HG03066 (cell line): ENCODE measurements at regions not wholly inside any gene's neighbourhood (a gene's known extent, or its start where the extent isn't known, plus 50 kb on each side); places are given as distances from the start of the nearest gene placed in this dataset.
"Not testable (repeated sequence)": the region's sequence is repeated elsewhere in the genome, so short reads cannot be mapped to it uniquely, and the experiment has no call there.

ENCODE experiments used
- ATAC-seq: cut with Tn5 transposase; IDR thresholded peaks from one replicate; pipeline ENCODE4 v1.9.1; 2021; ENCODE audit warnings: low read depth; ENCODE audit not compliant: unreplicated experiment

GRCh38 chrX:46034868-46035267 lies 510.4 kb downstream of the ZNF674 start:
- no peak for ATAC-seq

GRCh38 chrX:46029777-46030176 lies 515.4 kb downstream of the ZNF674 start:
- ATAC-seq, result no peak

DNA sequence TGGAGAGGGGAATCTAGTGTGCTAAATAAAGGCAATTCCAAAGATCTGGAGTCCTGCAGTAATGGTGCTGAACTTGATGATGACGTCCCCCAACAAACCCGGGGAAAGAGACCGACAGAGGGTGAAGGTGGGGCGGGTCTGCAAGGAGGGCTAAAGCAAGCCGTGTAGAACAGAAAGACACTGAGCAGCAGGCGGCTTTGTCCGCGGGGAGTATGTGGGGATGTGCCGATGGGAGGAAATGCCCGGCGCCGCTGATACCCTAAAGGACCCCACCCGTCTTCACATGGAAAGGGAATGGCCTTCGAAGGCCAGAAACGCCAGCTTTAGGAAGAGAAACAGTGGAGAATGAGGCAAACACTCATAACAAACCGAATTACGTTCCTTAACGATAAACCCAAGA lies 528.9 kb downstream of the ZNF674 start:
- ATAC-seq, result no peak

GRCh38 chrX:46015653-46016052 lies 529.6 kb downstream of the ZNF674 start:
- no peak for ATAC-seq

DNA sequence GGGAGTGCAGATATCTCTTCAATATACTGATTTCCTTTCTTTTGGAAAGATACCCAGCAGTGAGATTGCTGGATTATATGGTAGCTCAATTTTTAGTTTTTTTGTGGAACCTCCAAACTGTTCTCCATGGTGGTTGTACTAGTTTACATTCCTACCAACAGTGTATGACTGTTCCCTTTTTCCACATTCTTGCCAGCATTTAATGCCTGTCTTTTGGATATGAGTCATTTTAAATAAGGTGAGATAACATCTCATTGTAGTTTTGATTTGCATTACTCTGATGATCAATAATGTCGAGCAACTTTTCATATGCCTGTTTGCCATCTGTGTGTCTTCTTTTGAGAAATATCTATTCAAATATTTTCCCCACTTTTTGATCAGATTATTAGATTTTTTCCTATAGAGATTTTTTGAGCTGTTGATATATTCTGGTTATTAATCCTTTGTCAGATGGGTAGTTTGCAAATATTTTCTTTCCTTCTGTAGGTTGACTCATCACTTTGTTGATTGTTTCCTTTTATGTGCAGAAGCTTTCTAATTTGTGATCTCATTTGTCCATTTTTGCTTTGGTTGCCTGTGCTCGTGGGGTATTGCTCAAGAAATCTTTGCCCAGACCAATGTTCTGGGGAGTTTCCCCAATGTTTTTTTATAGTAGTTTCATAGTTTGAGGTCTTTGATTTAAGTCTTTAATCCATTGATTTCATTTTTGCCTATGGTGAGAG lies 552.7 kb downstream of the ZNF674 start:
- ATAC-seq, result no peak

- ATAC-seq, result no peak
Measured at GRCh38 chrX:45986971-45987370, 558.2 kb downstream of the ZNF674 start.

DNA sequence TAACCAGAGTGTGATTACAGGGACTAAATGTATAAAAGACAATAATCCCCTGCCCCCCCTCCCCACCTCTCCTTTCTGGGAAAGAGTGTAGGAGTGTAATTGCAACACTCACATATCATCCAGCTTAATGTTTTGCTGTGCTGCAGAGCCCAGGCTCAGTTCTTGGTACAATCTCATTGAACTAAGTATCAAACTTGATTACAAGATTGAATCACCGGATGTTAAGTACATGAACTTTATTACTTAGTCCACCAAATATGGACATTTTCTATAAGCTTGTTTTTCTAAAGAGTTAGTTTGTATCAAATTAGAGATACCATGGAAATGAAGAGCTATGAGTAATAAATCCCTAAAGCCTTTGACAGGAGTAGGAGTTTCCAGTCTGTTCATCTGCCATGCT lies 559.1 kb downstream of the ZNF674 start:
- no peak for ATAC-seq

- not testable (repeated sequence) for ATAC-seq
Measured at GRCh38 chrX:45982958-45983727, 562.1 kb downstream of the ZNF674 start.

DNA sequence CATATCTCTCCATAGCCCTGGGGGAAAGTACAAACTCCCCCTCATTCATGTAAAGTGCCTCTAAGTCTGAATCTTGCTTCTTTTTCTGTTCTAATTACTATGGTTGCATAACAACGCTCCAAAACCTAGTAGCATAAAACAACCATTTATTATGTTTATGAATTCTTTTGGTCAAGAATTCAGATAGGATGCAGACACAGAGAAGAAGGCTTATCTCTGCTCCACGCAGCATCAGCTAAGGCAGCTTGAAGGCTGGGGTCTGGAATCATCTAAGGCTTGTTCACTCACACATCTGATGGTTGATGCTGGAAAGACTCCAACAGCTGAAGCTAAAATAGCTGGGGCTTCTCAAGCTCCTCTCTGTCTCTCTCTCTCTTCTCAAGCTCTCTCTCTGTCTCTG lies 564.5 kb downstream of the ZNF674 start:
- ATAC-seq, result no peak

DNA sequence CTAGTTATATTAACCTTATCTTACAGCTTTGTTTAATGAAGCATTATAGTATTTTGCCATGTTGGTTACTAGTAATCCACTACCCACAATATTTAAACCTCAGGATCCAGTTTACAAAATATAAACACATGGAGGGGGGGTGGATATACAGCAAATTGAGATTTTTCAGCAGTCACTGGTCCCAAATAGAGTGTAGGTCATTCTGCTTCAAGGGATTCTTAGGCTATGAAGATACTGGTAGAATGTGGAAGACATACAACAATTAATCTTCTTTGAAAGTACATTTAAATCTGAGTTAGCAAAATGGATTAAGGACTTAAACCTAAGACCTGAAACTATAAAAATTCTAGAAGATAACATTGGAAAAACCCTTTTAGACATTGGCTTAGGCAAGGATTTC lies 569.6 kb downstream of the ZNF674 start:
- no peak for ATAC-seq

DNA sequence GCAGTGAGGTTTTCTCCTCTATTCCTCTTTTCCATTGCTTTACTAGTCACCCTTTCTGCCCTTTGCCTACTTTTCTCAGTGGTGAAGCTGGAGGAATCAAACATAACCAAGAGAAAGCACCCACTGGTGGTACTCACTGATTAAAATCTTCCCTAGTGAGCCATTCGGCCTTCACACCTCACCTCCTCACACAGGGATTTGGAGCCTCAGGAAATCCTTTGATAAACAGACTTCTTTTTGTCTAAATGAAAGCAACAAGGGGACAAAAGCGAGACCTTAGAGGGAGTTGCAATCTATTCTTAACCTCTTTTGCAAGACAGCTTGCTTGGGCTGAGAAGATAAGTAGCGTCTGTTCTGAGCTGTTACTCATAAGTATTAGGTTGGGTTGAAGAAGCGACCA lies 572.6 kb downstream of the ZNF674 start:
- no peak for ATAC-seq

GRCh38 chrX:45959567-45959966 lies 585.7 kb downstream of the ZNF674 start:
- no peak for ATAC-seq

GRCh38 chrX:45956191-45956870 lies 588.9 kb downstream of the ZNF674 start:
- ATAC-seq, result no peak

DNA sequence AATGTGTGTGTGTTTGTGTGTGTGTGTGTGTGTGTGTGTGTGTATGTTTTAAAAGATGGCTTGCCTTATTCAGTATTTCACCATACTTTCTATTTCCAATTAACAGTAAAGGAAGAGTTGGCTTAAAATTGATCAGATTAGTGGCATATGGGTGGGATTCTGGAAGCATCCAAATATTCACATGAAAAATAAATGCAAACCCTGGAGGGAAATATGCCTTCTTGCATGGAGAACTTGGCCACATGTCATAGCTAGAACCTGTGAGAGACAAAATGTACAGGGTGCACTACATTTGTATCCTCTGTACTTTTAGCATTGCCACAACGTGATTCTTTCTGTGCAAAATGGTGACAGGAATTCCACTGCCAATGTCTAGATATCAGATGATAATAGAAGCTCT lies 589.6 kb downstream of the ZNF674 start:
- no peak for ATAC-seq

DNA sequence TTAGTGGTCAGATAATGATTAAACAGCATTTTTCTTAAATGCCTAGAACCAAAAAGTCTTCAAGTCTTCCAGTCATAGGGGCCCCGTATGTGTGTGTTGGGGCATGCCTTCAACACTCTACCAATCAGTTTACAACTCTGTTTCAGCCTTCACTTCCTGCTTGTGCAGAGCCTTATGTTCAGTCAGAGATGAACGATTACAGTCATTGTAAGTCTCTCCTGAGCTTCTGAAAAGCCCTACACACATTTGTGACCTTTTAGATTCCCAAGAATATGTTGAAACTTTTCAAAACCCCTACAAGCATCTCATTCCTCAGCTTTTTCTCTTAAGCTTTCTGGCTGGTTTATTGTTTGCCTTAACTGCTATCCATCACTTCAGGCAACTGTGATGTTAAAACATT lies 591.2 kb downstream of the ZNF674 start:
- ATAC-seq, result no peak

DNA sequence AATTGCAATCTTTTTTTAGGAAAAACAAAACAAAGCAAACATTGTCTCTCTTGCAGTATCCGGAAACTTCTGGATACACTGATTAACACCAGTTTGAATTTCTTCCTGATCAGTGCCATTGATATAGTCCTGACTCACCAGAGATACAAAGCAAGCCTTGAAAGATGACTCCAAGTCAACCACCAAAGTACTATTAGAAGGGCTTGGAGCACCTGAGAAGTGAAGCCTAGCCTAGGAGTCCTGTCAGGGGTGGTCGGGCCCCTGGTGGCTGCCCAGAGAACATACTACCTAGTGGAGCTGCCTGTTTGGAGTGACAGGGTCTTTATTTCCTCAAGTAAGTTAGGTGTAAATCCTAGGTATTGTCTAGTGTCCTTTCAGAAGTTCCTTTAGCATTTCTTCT lies 593.2 kb downstream of the ZNF674 start:
- no peak for ATAC-seq

- ATAC-seq, result no peak
Measured at GRCh38 chrX:45935408-45935807, 609.8 kb downstream of the ZNF674 start.

GRCh38 chrX:45912316-45912715 lies 632.9 kb downstream of the ZNF674 start:
- ATAC-seq, result no peak

DNA sequence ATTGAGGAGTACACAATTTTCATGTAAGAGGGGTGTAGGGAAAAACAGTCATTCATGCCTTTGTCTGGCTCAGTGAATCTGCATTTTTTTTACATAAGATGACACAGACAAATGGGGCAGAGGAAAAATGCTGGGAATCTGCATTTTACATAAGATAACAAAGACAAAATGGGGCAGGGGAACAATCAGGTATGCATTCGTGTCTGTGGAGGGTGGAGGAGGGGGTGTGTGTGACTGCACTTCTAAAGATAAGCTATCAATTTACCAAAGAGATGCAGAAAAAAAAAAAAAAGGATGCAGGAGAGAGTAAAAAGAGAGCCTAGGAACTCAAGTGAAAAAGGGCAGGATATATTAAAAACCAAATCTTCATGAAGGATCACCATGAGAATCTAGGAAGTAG lies 637.4 kb downstream of the ZNF674 start:
- ATAC-seq, result no peak

- no peak for ATAC-seq
Measured at GRCh38 chrX:45903781-45904201, 641.4 kb downstream of the ZNF674 start.

GRCh38 chrX:45900766-45901615 lies 644.2 kb downstream of the ZNF674 start:
- ATAC-seq, result no peak
